Esophagus mucosa (tissue), 1 donor: ENCODE measurements at regions not wholly inside any gene's neighbourhood (a gene's known extent, or its start where the extent isn't known, plus 50 kb on each side); places are given as distances from the start of the nearest gene placed in this dataset.
"Not testable (repeated sequence)": the region's sequence is repeated elsewhere in the genome, so short reads cannot be mapped to it uniquely, and the experiment has no call there.

Source experiments
- ATAC-seq: fragments of 200-7000 bp; cut with Tn5 transposase; one replicate; pipeline ENCODE4 v1.9.1; 2020
- donor health status: DM: yes; HTN: yes; CAD: no.

- no peak for ATAC-seq
Observed at GRCh38 chrX:9390121-9390520, 74.7 kb upstream of the TBL1X start.

GRCh38 chrX:9390693-9391368 lies 74.0 kb upstream of the TBL1X start:
- ATAC-seq: no peak

- no peak for ATAC-seq
Observed at GRCh38 chrX:9392445-9392844, 72.4 kb upstream of the TBL1X start.

GRCh38 chrX:9393571-9393970 lies 71.3 kb upstream of the TBL1X start:
- ATAC-seq: no peak

GRCh38 chrX:9394212-9394611 lies 70.6 kb upstream of the TBL1X start:
- ATAC-seq: no peak

- no peak for ATAC-seq
Observed at GRCh38 chrX:9396930-9397329, 67.9 kb upstream of the TBL1X start.

- no peak for ATAC-seq
Observed at GRCh38 chrX:9401051-9401450, 63.8 kb upstream of the TBL1X start.

- no peak for ATAC-seq
Observed at GRCh38 chrX:9403374-9403773, 61.5 kb upstream of the TBL1X start.

- ATAC-seq: not testable (repeated sequence)
Observed at GRCh38 chrX:9405635-9406034, 59.2 kb upstream of the TBL1X start.

- not testable (repeated sequence) for ATAC-seq
Observed at GRCh38 chrX:9410889-9411288, 54.0 kb upstream of the TBL1X start.

GRCh38 chrX:9411682-9412081 lies 53.2 kb upstream of the TBL1X start:
- ATAC-seq: not testable (repeated sequence)

- ATAC-seq: no peak
Observed at GRCh38 chrX:9414416-9414815, 50.4 kb upstream of the TBL1X start.
